ENCODE measurements at regions not wholly inside any gene's neighbourhood (a gene's known extent, or its start where the extent isn't known, plus 50 kb on each side); places are given as distances from the start of the nearest gene placed in this dataset.
A peak's percentile ranks its signal among the peaks of the same experiment; 100 is the strongest.

- no peak overlapping the region for H3K27ac ChIP-seq (ENCODE audit: low read depth, low read length)
- H3K4me1 Mint-ChIP-seq: no peaks in the 10 kb centered on the region
- H3K27me3 Mint-ChIP-seq: no peaks in the 10 kb centered on the region
- H3K4me3 ChIP-seq (ENCODE audit: low read length): no peak overlapping the region
- POLR2A ChIA-PET: no interaction called here
- H3K9me3 Mint-ChIP-seq: peaks cover 0 to 10% (median 4%) of the 10 kb centered on the region in 5 donors
- no peaks in the 10 kb centered on the region for H3K36me3 Mint-ChIP-seq
- DNase-seq: no peak
- H3K9me3 ChIP-seq (ENCODE audit: low read length): no peaks in the 10 kb centered on the region
- H3K36me3 ChIP-seq (ENCODE audit: insufficient read depth, low read length): no peaks in the 10 kb centered on the region
- H3K4me3 Mint-ChIP-seq: no peak overlapping the region
- no peaks in the 10 kb centered on the region for H3K27me3 ChIP-seq (ENCODE audit: insufficient read depth, low read length, poor library complexity, severe bottlenecking)
- H3K4me1 ChIP-seq (ENCODE audit: insufficient read depth, low read length): no peaks in the 10 kb centered on the region
- CTCF ChIA-PET: no interaction called here
- no peak overlapping the region for H3K27ac Mint-ChIP-seq
Measured at GRCh38 chr20:16942051-16942450, 193.9 kb downstream of the OTOR start.

DNA sequence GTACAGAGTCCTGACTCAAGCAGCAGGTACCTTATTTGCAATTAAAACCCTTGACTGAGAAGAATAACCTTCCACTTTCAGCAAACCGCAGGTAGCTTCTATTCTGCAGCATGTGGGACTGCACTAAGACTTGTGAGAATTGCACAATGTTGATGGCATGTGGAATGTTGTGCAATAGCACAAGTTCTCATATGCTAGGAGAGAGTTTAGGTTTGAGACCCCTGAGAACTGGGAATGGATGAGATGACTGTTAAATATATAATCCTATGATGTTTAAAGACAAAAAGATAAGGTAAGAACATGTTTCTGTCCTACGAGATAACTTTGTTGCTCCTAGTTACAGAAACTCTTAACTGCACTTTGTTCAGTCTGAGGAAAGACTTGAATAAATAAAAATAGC lies 194.6 kb downstream of the OTOR start:
- H3K36me3 ChIP-seq (ENCODE audit: insufficient read depth, low read length): no peaks in the 10 kb centered on the region
- Mint-ChIP-seq H3K27me3 (no peaks in the 10 kb centered on the region), H3K4me1 (no peaks in the 10 kb centered on the region), H3K27ac (no peak overlapping the region), H3K9me3 (peaks cover 0 to 10% (median 4%) of the 10 kb centered on the region in 5 donors), H3K36me3 (no peaks in the 10 kb centered on the region), H3K4me3 (no peak overlapping the region)
- ChIA-PET CTCF (no interaction called here), POLR2A (no interaction called here)
- H3K4me3 ChIP-seq (ENCODE audit: low read length): no peak overlapping the region
- H3K27me3 ChIP-seq (ENCODE audit: insufficient read depth, low read length, poor library complexity, severe bottlenecking): no peaks in the 10 kb centered on the region
- H3K9me3 ChIP-seq (ENCODE audit: low read length): no peaks in the 10 kb centered on the region
- H3K4me1 ChIP-seq (ENCODE audit: insufficient read depth, low read length): no peaks in the 10 kb centered on the region
- no peak overlapping the region for H3K27ac ChIP-seq (ENCODE audit: low read depth, low read length)
- no peak for DNase-seq

DNA sequence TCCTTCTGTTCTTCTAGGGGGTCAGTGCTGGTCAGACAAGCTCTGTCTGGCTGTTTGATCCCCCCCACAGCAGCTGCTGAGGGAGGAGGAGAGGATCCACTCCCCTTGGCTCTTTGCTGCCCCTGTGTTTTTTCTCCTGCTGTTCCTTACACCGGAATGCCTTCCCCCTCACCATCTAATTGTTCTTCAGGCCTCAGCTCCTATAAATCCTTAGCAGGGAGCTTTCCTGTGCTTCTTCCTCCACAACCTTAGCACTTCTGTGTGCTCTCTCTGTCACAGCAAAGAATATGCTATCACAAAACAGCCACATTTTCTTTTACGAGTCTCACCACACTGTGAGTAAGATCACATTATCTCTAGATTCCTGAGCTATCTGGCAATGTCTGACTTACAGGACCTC lies 196.6 kb downstream of the OTOR start:
- CTCF ChIA-PET: no interaction called here
- Histone ChIP-seq H3K9me3 (ENCODE audit: low read length) (no peaks in the 10 kb centered on the region), H3K27me3 (ENCODE audit: insufficient read depth, low read length, poor library complexity, severe bottlenecking) (no peaks in the 10 kb centered on the region), H3K27ac (ENCODE audit: low read depth, low read length) (no peak overlapping the region), H3K4me3 (ENCODE audit: low read length) (no peak overlapping the region), H3K36me3 (ENCODE audit: insufficient read depth, low read length) (no peaks in the 10 kb centered on the region), H3K4me1 (ENCODE audit: insufficient read depth, low read length) (no peaks in the 10 kb centered on the region)
- Mint-ChIP-seq H3K27ac (no peak overlapping the region), H3K4me3 (no peak overlapping the region), H3K27me3 (no peaks in the 10 kb centered on the region), H3K4me1 (no peaks in the 10 kb centered on the region), H3K9me3 (peaks cover 0 to 16% (median 4%) of the 10 kb centered on the region in 5 donors), H3K36me3 (no peaks in the 10 kb centered on the region)
- no peak for DNase-seq
- POLR2A ChIA-PET: no interaction called here

GRCh38 chr20:16945619-16946018 lies 197.5 kb downstream of the OTOR start:
- POLR2A ChIA-PET: no interaction called here
- H3K9me3 Mint-ChIP-seq: peaks cover 4 to 18% (median 6%) of the 10 kb centered on the region in 5 donors
- no peak overlapping the region for H3K27ac Mint-ChIP-seq
- no peaks in the 10 kb centered on the region for H3K4me1 Mint-ChIP-seq
- no peak overlapping the region for H3K4me3 ChIP-seq (ENCODE audit: low read length)
- no peaks in the 10 kb centered on the region for H3K36me3 Mint-ChIP-seq
- no peaks in the 10 kb centered on the region for H3K36me3 ChIP-seq (ENCODE audit: insufficient read depth, low read length)
- no peaks in the 10 kb centered on the region for H3K27me3 ChIP-seq (ENCODE audit: insufficient read depth, low read length, poor library complexity, severe bottlenecking)
- CTCF ChIA-PET: no interaction called here
- no peak overlapping the region for H3K4me3 Mint-ChIP-seq
- H3K9me3 ChIP-seq (ENCODE audit: low read length): no peaks in the 10 kb centered on the region
- H3K27me3 Mint-ChIP-seq: no peaks in the 10 kb centered on the region
- DNase-seq: no peak
- no peak overlapping the region for H3K27ac ChIP-seq (ENCODE audit: low read depth, low read length)
- no peaks in the 10 kb centered on the region for H3K4me1 ChIP-seq (ENCODE audit: insufficient read depth, low read length)

GRCh38 chr20:16946097-16946496 lies 197.9 kb downstream of the OTOR start:
- Mint-ChIP-seq H3K27me3 (no peaks in the 10 kb centered on the region), H3K27ac (no peak overlapping the region), H3K9me3 (peaks cover 4 to 20% (median 9%) of the 10 kb centered on the region in 5 donors), H3K4me3 (peak overlapping the region in 1 of 7 donors; percentile 51), H3K4me1 (no peaks in the 10 kb centered on the region), H3K36me3 (no peaks in the 10 kb centered on the region)
- no peak overlapping the region for H3K27ac ChIP-seq (ENCODE audit: low read depth, low read length)
- no peak overlapping the region for H3K4me3 ChIP-seq (ENCODE audit: low read length)
- POLR2A ChIA-PET: no interaction called here
- no peaks in the 10 kb centered on the region for H3K27me3 ChIP-seq (ENCODE audit: insufficient read depth, low read length, poor library complexity, severe bottlenecking)
- no peaks in the 10 kb centered on the region for H3K36me3 ChIP-seq (ENCODE audit: insufficient read depth, low read length)
- CTCF ChIA-PET: no interaction called here
- no peaks in the 10 kb centered on the region for H3K9me3 ChIP-seq (ENCODE audit: low read length)
- H3K4me1 ChIP-seq (ENCODE audit: insufficient read depth, low read length): no peaks in the 10 kb centered on the region
- DNase-seq: no peak

- Mint-ChIP-seq H3K36me3 (no peaks in the 10 kb centered on the region), H3K4me3 (no peak overlapping the region), H3K27ac (no peak overlapping the region), H3K9me3 (peaks cover 4 to 20% (median 9%) of the 10 kb centered on the region in 5 donors), H3K27me3 (no peaks in the 10 kb centered on the region), H3K4me1 (no peaks in the 10 kb centered on the region)
- no peaks in the 10 kb centered on the region for H3K9me3 ChIP-seq (ENCODE audit: low read length)
- H3K4me3 ChIP-seq (ENCODE audit: low read length): no peak overlapping the region
- CTCF ChIA-PET: no interaction called here
- POLR2A ChIA-PET: no interaction called here
- no peaks in the 10 kb centered on the region for H3K36me3 ChIP-seq (ENCODE audit: insufficient read depth, low read length)
- H3K27me3 ChIP-seq (ENCODE audit: insufficient read depth, low read length, poor library complexity, severe bottlenecking): no peaks in the 10 kb centered on the region
- H3K27ac ChIP-seq (ENCODE audit: low read depth, low read length): no peak overlapping the region
- no peak for DNase-seq
- no peaks in the 10 kb centered on the region for H3K4me1 ChIP-seq (ENCODE audit: insufficient read depth, low read length)
Measured at GRCh38 chr20:16947479-16947878, 199.3 kb downstream of the OTOR start.

GRCh38 chr20:16951876-16952275 lies 203.7 kb downstream of the OTOR start:
- no peaks in the 10 kb centered on the region for H3K9me3 ChIP-seq (ENCODE audit: low read length)
- no peaks in the 10 kb centered on the region for H3K36me3 ChIP-seq (ENCODE audit: insufficient read depth, low read length)
- Mint-ChIP-seq H3K36me3 (no peaks in the 10 kb centered on the region), H3K4me1 (no peaks in the 10 kb centered on the region), H3K27ac (no peak overlapping the region), H3K4me3 (peak overlapping the region in 1 of 7 donors; percentile 33), H3K27me3 (no peaks in the 10 kb centered on the region), H3K9me3 (peaks cover 0 to 11% (median 10%) of the 10 kb centered on the region in 5 donors)
- H3K27ac ChIP-seq (ENCODE audit: low read depth, low read length): no peak overlapping the region
- no peaks in the 10 kb centered on the region for H3K27me3 ChIP-seq (ENCODE audit: insufficient read depth, low read length, poor library complexity, severe bottlenecking)
- POLR2A ChIA-PET: no interaction called here
- DNase-seq: no peak
- H3K4me3 ChIP-seq (ENCODE audit: low read length): no peak overlapping the region
- CTCF ChIA-PET: no interaction called here
- H3K4me1 ChIP-seq (ENCODE audit: insufficient read depth, low read length): no peaks in the 10 kb centered on the region

- no peak overlapping the region for H3K4me3 Mint-ChIP-seq
- H3K4me3 ChIP-seq (ENCODE audit: low read length): no peak overlapping the region
- H3K27ac Mint-ChIP-seq: no peak overlapping the region
- H3K36me3 Mint-ChIP-seq: no peaks in the 10 kb centered on the region
- POLR2A ChIA-PET: no interaction called here
- no peaks in the 10 kb centered on the region for H3K4me1 ChIP-seq (ENCODE audit: insufficient read depth, low read length)
- no peaks in the 10 kb centered on the region for H3K27me3 ChIP-seq (ENCODE audit: insufficient read depth, low read length, poor library complexity, severe bottlenecking)
- no peaks in the 10 kb centered on the region for H3K4me1 Mint-ChIP-seq
- H3K27ac ChIP-seq (ENCODE audit: low read depth, low read length): no peak overlapping the region
- peaks cover 2 to 11% (median 8%) of the 10 kb centered on the region in 5 donors for H3K9me3 Mint-ChIP-seq
- no peaks in the 10 kb centered on the region for H3K36me3 ChIP-seq (ENCODE audit: insufficient read depth, low read length)
- no peaks in the 10 kb centered on the region for H3K9me3 ChIP-seq (ENCODE audit: low read length)
- no peak for DNase-seq
- CTCF ChIA-PET: no interaction called here
- H3K27me3 Mint-ChIP-seq: no peaks in the 10 kb centered on the region
Measured at GRCh38 chr20:16952965-16953364, 204.8 kb downstream of the OTOR start.

DNA sequence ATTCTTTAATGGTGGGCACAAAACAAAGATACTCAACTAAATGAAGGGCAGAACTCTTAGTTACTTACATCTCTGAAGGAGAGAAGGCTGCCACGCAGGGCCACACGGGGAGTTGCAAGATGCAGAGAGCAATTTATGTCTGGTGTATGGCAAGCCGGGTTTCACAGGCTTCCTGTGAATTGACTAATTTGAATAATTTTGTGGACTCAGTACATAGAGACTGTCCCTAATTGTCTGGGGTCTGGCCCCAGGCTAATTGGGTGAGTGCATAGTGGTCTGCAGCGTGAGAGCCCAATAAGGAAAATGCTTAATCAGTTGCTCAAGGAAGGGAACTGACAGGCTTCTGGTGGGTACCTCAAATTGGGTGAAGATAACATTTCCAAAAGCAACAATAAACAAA lies 205.7 kb downstream of the OTOR start:
- H3K4me1 ChIP-seq (ENCODE audit: insufficient read depth, low read length): no peaks in the 10 kb centered on the region
- Mint-ChIP-seq H3K4me3 (no peak overlapping the region), H3K27ac (no peak overlapping the region), H3K27me3 (no peaks in the 10 kb centered on the region), H3K4me1 (no peaks in the 10 kb centered on the region), H3K9me3 (peaks cover 2 to 12% (median 6%) of the 10 kb centered on the region in 5 donors), H3K36me3 (no peaks in the 10 kb centered on the region)
- H3K27ac ChIP-seq (ENCODE audit: low read depth, low read length): no peak overlapping the region
- H3K4me3 ChIP-seq (ENCODE audit: low read length): no peak overlapping the region
- POLR2A ChIA-PET: no interaction called here
- CTCF ChIA-PET: no interaction called here
- no peaks in the 10 kb centered on the region for H3K9me3 ChIP-seq (ENCODE audit: low read length)
- H3K36me3 ChIP-seq (ENCODE audit: insufficient read depth, low read length): no peaks in the 10 kb centered on the region
- no peaks in the 10 kb centered on the region for H3K27me3 ChIP-seq (ENCODE audit: insufficient read depth, low read length, poor library complexity, severe bottlenecking)
- DNase-seq: no peak

Measured in CD8-positive, alpha-beta memory T cell (primary cell).